ENCODE measurements at regions not wholly inside any gene's neighbourhood (a gene's known extent, or its start where the extent isn't known, plus 50 kb on each side); places are given as distances from the start of the nearest gene placed in this dataset.

- no peak for TF ChIP-seq POLR2A (IDR thresholded peaks at IDR 0.05; ENCODE audit: control extremely low read depth in 1 of 2, low read depth in 2 of 2, low read length in 2 of 2)
- TF ChIP-seq CBX5 (IDR thresholded peaks at IDR 0.05; ENCODE audit: low read depth, low read length), result no peak
- no peak for TF ChIP-seq CTCF (IDR thresholded peaks at IDR 0.05; ENCODE audit: control extremely low read depth in 1 of 3, insufficient read depth in 1 of 3, low read depth in 1 of 3, low read length in 3 of 3)
- TF ChIP-seq ATF3 (IDR thresholded peaks at IDR 0.05; ENCODE audit: insufficient read depth, low read depth, low read length), result no peak
- no peak for TF ChIP-seq ZNF274 (IDR thresholded peaks at IDR 0.05; ENCODE audit: borderline replicate concordance, extremely low read depth, low read length)
- no peak for TF ChIP-seq MAX (IDR thresholded peaks at IDR 0.05)
- TF ChIP-seq EZH2 (IDR thresholded peaks at IDR 0.05; ENCODE audit: low read depth, low read length, severe bottlenecking), result no peak
- TF ChIP-seq HDAC2 (IDR thresholded peaks at IDR 0.05; ENCODE audit: borderline replicate concordance in 1 of 2, low read depth in 2 of 2, low read length in 2 of 2), result no peak
These were observed 109.7 kb upstream of the ALDH1A3 start for GRCh38 chr15:100769975-100770340.

Data from H1 (cell line).